ENCODE measurements at regions not wholly inside any gene's neighbourhood (a gene's known extent, or its start where the extent isn't known, plus 50 kb on each side); places are given as distances from the start of the nearest gene placed in this dataset.
A peak's percentile ranks its signal among the peaks of the same experiment; 100 is the strongest.

- H3K36me3 ChIP-seq (ENCODE audit: control insufficient read depth in 1 of 2, insufficient read depth in 2 of 2, low read length in 2 of 2): no peaks in the 10 kb centered on the region
- no peak for TF ChIP-seq SIN3A (IDR thresholded peaks at IDR 0.05; ENCODE audit: low read depth)
- peak; percentile 34; the same call in 1 of the 2 replicates for TF ChIP-seq ELF1 (IDR thresholded peaks at IDR 0.05; ENCODE audit: borderline replicate concordance, low read depth)
- peaks cover 4 to 24% of the 10 kb centered on the region in 2 experiments; a peak in 3 of 4 replicates for H3K4me1 ChIP-seq (ENCODE audit: control insufficient read depth in 1 of 2, insufficient read depth in 2 of 2, low read length in 2 of 2)
- H3K27ac ChIP-seq (ENCODE audit: low read depth, low read length): peak overlapping the region; percentile 28; the same call in 1 of the 2 replicates
- H4K20me1 ChIP-seq (ENCODE audit: insufficient read depth): no peaks in the 10 kb centered on the region
- ChIA-PET RAD21 (ENCODE audit: low non-redundant PET in 1 of 2, low total read pairs in 2 of 2, uncharacterized antibody in 2 of 2, unreplicated experiment in 2 of 2) (no interaction called here), POLR2A (no interaction called here), CTCF (no interaction called here)
- DNase-seq (ENCODE audit: low read depth, low spot score) (no peak), ATAC-seq (peak; percentile 64)
- H2AFZ ChIP-seq (ENCODE audit: low read depth, low read length, poor library complexity, severe bottlenecking): peak overlapping the region; percentile 99
- H3K4me3 ChIP-seq (replicated peaks in 1 of 2; ENCODE audit: low read depth in 1 of 2, low read length in 2 of 2): no peak overlapping the region
- intact Hi-C loops (cut with micrococcal nuclease): no loop called here
- peaks cover 0 to 6% of the 10 kb centered on the region in 2 experiments; a peak in 1 of 4 replicates for H3K9me3 ChIP-seq (ENCODE audit: control insufficient read depth in 1 of 2, insufficient read depth in 1 of 2, low read depth in 1 of 2, low read length in 2 of 2)
- H3K9ac ChIP-seq (ENCODE audit: low read length): peak overlapping the region; percentile 48
- no peaks in the 10 kb centered on the region for H3K27me3 ChIP-seq (ENCODE audit: insufficient read depth, low read length)
- H3K79me2 ChIP-seq (ENCODE audit: insufficient read depth, low read length): no peaks in the 10 kb centered on the region
- peak overlapping the region; percentile 51 for H3K4me2 ChIP-seq (ENCODE audit: low read length)
- no peaks in the 10 kb centered on the region; the same call in 1 of the 2 replicates for H3K9me2 ChIP-seq (ENCODE audit: insufficient read depth)
- no TSS peak for BruUV-seq (replicated peaks)
Observed at GRCh38 chr3:165643425-165643824, 193.8 kb downstream of the BCHE start.

GRCh38 chr3:165642761-165643420 is 194.3 kb downstream of the BCHE start:
- TF ChIP-seq POLR2AphosphoS5 (IDR thresholded peaks at IDR 0.05; ENCODE audit: low read depth, low read length) (peak; percentile 72), SIN3A (IDR thresholded peaks at IDR 0.05; ENCODE audit: low read depth) (peak; percentile 67), CEBPB (IDR thresholded peaks at IDR 0.05; ENCODE audit: low read depth) (peak; percentile 35; the same call in 1 of the 2 replicates), JUND (IDR thresholded peaks at IDR 0.05) (peak; percentile 90), SRF (IDR thresholded peaks at IDR 0.05; ENCODE audit: low read depth) (no peak), FOSL1 (IDR thresholded peaks at IDR 0.05; ENCODE audit: low read depth) (peak; percentile 90), ZBTB33 (IDR thresholded peaks at IDR 0.05; ENCODE audit: extremely low read depth, insufficient replicate concordance, low read length) (peak; percentile 23), CBX3 (IDR thresholded peaks at IDR 0.05; ENCODE audit: low read depth) (0 out of 2 replicates have a peak, but pooled peaks have one; percentile 23), RAD21 (IDR thresholded peaks at IDR 0.05; ENCODE audit: low read depth) (no peak), ZFX (IDR thresholded peaks at IDR 0.05) (peak; percentile 20; the same call in 1 of the 2 replicates), YY1 (IDR thresholded peaks at IDR 0.05; ENCODE audit: extremely low read depth, insufficient replicate concordance, low read depth, low read length) (no peak), EZH2phosphoT487 (IDR thresholded peaks at IDR 0.05; ENCODE audit: borderline replicate concordance) (no peak), MAX (IDR thresholded peaks at IDR 0.05) (peak; percentile 94), SP1 (IDR thresholded peaks at IDR 0.05; ENCODE audit: low read depth) (peak; percentile 65; the same call in 1 of the 2 replicates)
- ATAC-seq: peak; percentile 91
- Histone ChIP-seq H4K20me1 (ENCODE audit: insufficient read depth) (no peaks in the 10 kb centered on the region), H3K4me1 (ENCODE audit: control insufficient read depth in 1 of 2, insufficient read depth in 2 of 2, low read length in 2 of 2) (peaks cover 4 to 24% of the 10 kb centered on the region in 2 experiments; a peak in 3 of 4 replicates), H3K27ac (ENCODE audit: low read depth, low read length) (peak overlapping the region; percentile 28; the same call in 1 of the 2 replicates), H2AFZ (ENCODE audit: low read depth, low read length, poor library complexity, severe bottlenecking) (peak overlapping the region; percentile 99), H3K4me3 (replicated peaks in 1 of 2; ENCODE audit: low read depth in 1 of 2, low read length in 2 of 2) (no peak overlapping the region), H3K9ac (ENCODE audit: low read length) (peak overlapping the region; percentile 48), H3K36me3 (ENCODE audit: control insufficient read depth in 1 of 2, insufficient read depth in 2 of 2, low read length in 2 of 2) (no peaks in the 10 kb centered on the region), H3K9me3 (ENCODE audit: control insufficient read depth in 1 of 2, insufficient read depth in 1 of 2, low read depth in 1 of 2, low read length in 2 of 2) (peaks cover 0 to 6% of the 10 kb centered on the region in 2 experiments; a peak in 1 of 4 replicates), H3K79me2 (ENCODE audit: insufficient read depth, low read length) (no peaks in the 10 kb centered on the region), H3K27me3 (ENCODE audit: insufficient read depth, low read length) (no peaks in the 10 kb centered on the region), H3K9me2 (ENCODE audit: insufficient read depth) (no peaks in the 10 kb centered on the region; the same call in 1 of the 2 replicates), H3K4me2 (ENCODE audit: low read length) (peak overlapping the region; percentile 51)
- intact Hi-C loops (cut with micrococcal nuclease): no loop called here
- BruUV-seq (replicated peaks): no TSS peak
- ChIA-PET CTCF (no interaction called here), RAD21 (ENCODE audit: low non-redundant PET in 1 of 2, low total read pairs in 2 of 2, uncharacterized antibody in 2 of 2, unreplicated experiment in 2 of 2) (no interaction called here), POLR2A (no interaction called here)
- DNase-seq (ENCODE audit: low read depth, low spot score): peak; percentile 93
